ENCODE measurements at regions not wholly inside any gene's neighbourhood (a gene's known extent, or its start where the extent isn't known, plus 50 kb on each side); places are given as distances from the start of the nearest gene placed in this dataset.

- no peak for TF ChIP-seq POLR2A (IDR thresholded peaks at IDR 0.05)
- TF ChIP-seq, protein P1, sequence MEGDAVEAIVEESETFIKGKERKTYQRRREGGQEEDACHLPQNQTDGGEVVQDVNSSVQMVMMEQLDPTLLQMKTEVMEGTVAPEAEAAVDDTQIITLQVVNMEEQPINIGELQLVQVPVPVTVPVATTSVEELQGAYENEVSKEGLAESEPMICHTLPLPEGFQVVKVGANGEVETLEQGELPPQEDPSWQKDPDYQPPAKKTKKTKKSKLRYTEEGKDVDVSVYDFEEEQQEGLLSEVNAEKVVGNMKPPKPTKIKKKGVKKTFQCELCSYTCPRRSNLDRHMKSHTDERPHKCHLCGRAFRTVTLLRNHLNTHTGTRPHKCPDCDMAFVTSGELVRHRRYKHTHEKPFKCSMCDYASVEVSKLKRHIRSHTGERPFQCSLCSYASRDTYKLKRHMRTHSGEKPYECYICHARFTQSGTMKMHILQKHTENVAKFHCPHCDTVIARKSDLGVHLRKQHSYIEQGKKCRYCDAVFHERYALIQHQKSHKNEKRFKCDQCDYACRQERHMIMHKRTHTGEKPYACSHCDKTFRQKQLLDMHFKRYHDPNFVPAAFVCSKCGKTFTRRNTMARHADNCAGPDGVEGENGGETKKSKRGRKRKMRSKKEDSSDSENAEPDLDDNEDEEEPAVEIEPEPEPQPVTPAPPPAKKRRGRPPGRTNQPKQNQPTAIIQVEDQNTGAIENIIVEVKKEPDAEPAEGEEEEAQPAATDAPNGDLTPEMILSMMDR (IDR thresholded peaks at IDR 0.05), result no peak
Observed at GRCh38 chr4:130306566-130306965, 1210.6 kb downstream of the C4orf33 start.
